Fibroblast of skin of scalp (primary cell): ENCODE measurements at regions not wholly inside any gene's neighbourhood (a gene's known extent, or its start where the extent isn't known, plus 50 kb on each side); places are given as distances from the start of the nearest gene placed in this dataset.

ENCODE experiments used
- DNase-seq: peaks from one replicate; pipeline ENCODE4 v3.0.0-alpha.2; 2013

DNA sequence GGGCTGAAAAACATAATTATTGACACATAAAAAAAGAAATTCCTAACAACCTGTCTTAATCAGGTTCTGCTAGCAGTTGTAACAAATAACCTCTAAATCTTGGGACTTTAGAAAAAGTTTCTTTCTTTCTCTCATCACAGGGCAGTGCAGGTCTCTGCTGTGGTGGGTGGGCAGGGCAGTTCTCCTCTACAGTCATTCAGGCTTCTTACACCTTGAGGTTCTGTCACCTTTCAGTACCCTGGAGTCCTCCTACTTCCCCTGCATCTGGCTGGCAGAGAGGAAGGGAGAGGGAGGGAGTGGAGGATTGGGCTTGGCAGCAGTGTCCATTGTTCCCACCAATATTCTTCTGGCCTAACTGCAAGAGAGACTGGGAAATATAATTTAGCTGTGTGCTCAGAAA, 112.2 kb upstream of the ANKRD55 start:
- no peak for DNase-seq

DNA sequence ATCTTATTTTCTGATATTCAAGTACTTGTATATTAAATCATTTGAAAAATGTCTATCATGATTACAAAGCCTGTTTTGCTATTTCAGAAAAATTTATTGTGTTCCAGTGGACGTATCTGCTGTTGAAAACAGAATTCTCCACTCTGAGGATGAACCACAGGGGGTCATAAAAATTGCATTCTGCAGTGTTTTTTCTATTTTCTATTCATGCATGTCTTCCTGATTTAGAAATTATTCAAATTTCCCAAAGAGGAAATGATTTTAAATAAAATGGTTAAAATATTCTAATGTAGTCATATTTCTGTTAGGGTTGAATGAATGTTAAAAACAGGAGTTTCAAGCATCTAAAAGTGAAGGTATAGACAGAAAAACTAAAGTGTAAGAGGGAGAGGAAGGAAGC, 111.5 kb upstream of the ANKRD55 start:
- DNase-seq: no peak

DNA sequence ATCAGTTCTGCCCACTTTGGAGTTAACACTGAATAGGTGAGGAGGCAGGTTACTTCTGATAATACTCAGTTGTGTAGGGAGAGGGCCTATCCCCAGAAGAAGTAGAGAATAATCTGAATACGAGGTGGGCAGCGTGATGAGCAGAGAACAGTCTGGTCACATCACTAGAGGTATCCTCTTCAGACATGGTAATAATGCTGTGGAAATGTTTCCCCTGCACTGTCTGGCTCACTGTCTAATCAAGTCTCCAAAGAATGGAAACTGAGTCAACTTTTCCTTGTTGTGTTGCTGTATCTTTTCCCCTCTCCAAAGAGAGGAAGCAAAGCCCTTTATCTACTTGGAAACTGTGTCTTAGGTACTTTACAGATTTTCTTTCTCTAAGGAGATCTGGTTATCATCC, 110.9 kb upstream of the ANKRD55 start:
- DNase-seq: no peak

DNA sequence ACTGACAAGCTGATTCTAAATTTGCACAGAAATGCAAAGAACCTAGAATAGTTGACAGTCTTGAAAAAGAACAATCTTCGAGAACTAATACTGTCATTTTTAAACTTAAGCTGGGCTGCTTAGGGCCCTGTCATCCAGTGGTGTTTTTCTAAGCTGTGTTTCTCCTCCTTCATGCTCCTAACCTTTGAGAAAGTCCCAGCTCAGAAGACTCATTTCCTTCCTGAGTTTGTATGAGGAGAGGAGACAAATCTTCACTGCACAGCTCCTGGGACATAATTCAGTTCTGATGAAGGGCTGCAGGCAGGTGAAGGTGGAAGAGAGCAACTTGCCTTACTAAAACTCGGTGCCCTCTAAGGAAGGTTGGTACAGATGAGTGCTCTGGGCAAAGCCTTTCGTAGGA, 109.5 kb upstream of the ANKRD55 start:
- no peak for DNase-seq

DNA sequence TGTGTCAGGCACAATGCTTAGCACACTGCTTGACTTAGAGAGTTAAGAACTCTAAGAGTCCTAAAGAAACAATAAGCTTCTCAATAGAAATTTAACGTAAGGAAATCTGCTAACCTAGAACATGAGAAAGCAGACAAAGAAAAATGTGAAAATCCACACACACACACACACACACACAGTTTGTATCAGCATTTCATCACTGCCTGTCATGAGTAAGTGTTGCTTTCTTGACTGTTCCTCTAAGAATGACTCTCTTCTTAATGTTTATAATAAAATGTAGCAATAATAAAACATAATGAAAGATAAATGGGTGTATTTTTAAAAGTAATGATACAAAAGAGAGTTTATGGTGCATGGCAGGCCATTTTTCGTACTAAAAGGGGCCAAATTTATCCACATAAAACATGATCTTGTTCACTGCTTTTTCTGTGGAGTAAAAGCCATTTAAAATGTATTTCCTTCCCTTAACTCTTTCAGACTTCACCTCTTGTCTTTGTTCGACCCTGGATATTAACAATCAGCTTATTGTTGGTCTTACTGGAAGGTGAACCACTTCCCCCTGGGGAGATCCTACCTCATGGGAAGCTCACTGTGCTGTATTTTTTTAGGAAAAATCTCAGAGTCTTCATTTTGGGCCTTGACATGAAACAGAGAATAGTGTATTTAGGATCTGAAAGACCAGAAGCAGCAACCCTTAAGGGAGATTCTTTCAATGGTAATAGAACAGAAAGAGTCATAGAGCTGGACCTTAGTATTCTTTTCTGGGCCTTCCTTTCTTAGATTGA, 107.3 kb upstream of the ANKRD55 start:
- DNase-seq: no peak

DNA sequence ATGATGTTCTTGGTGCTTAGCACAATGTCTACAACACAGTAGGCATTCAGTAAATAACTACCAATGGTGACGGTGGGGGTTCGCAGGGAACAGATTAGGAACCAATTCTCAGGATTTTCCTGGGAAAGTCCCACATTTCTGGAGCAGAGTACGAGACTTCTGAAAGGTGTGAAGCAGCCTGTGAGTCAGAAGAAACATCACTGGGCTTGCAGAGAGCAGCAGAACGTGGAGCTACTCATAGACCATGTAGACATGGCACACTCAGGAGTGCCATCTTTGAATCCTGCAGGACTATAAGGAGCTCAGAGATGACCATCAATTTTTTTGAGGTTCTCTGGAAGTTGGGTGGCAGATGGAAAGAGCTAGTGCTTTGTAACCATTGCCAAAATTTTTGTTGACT, 106.6 kb upstream of the ANKRD55 start:
- no peak for DNase-seq

DNA sequence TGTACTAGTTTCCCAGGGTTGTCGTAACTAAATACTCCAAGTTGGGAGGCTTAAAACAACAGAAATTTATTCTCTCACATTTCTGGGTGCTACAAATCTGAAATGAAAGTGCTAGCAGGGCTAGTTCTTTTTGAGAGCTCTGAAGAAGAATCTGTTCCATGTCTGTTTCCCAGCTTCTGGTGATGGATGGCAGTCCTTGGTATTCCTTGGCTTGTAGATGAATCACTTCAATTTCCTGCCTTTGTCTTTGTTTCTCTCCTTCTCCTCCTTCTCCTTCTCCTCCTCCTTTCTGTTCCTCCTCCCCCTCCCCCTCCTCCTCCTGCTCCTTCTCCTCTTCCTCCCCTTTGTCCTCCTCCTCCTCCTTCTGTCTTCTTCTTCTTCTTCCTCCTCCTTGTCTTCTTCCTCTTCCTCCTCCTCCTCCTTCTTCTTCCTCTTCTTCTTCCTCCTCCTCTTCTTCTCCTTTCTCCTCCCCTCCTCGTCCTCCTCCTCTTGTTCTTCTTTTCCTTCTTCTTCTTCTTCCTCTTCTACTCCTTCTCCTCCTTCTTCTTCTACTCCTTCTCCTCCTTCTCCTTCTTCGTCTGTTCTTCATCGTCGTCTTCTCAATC, 104.7 kb upstream of the ANKRD55 start:
- no peak for DNase-seq

DNA sequence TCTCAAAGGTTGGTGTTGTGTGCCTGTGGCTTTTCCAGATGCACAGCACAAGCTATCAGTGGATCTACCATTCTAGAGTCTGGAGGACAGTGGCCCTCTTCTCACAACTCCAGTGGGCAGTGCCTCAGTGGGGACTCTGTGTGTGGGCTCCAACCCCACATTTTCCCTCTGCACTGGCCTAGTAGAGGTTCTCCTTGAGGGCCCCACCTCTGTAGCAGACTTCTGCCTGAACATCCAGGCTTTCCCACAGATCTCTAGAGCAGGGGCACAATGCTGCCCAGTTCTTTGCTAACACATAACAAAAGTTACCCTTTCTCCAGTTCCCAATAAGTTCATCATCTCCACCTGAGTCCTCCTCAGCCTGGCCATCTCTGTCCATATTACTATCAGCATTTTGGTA, 102.1 kb upstream of the ANKRD55 start:
- DNase-seq: no peak

DNA sequence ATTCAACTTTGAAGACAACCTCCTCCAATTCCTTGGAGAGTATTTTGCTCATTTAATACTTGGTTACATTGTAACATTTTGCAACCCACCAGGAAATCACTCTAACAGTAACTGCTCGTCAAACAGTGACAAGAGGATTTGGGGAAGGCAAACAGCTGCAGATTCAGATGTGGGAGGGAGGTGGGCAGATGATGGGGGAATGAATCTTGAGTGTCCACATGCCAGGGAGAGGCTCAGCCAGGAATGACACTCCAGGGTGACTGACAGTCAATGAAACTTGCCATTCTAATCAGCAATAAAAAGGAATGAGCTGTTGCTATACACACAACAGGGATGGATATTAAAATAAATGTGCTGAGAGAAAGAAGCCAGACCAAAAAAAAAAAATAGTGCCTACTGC, 97.7 kb upstream of the ANKRD55 start:
- DNase-seq: no peak

DNA sequence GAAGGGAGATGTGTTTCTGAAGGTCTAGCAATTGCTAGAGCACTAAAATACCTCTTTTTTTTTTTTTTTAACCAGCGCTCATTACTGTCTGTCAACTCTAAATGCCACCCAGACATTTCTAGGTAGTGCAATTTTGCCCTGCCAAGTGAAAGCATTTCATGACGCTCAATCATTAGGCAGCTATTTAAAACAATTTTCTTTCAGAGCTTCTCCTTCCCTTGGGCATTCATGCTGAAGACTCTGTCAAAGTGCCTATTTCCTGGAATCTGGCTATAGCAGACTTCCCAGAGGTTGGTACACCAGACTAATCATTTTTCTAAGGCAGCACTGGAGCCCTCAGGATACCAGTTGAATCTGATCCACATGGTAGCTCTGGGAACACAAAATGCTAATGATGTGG, 97.0 kb upstream of the ANKRD55 start:
- DNase-seq: no peak

DNA sequence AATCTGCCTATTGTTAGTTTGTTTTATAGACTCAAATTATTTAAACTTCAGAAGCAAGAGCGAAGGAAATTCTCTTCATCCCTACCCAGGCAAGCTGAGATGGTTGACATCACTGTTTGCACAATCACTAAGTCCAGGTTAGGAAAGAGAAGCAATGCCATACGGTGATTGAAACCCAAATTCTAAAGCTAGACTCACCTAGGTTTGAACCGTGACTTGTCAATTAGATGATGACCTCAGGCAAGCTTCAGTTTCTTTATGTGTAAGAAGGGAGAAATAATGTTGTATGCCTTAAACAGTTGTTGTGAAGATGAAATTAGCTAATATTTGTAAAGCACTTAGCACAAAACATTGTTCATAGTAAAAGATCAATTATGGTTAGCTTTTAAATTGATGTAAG, 96.5 kb upstream of the ANKRD55 start:
- DNase-seq: no peak

DNA sequence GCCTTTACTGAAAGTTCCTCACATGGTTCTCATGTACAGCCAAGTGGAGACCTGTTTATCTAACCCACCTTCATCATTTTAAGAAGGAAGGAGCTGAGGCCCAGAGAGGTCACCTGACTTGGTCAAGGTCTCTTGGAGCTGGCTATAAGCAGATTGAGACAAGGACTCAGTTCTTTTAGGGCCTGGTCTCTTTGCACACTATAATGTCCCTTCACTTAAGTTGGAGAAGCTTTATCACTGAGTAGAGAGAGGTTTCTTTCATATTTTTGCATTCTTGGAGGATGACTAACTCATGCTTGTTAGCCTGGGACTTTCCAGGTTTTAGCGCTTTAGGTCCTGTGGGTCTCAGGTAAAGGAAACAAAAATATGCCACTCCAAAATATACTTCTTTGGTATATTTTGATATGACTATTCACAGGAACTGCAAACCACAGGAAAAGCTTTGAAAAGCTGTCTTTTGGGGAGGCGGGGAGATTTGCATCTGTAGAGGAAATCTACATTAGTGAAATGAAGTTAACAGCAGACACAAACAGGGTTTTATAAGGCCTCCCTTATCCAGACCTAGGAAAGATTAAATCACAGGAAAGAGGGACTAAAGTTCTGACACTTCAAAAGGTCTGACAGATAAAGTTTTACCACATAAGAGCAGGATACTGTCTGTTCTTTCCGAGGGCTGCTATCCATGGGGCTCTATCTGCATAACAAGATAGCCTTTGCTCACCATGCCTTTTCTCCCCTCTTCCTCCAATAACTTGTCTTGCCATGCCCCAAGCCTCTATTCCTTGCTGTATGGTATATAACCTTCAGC, 95.8 kb upstream of the ANKRD55 start:
- no peak for DNase-seq

DNA sequence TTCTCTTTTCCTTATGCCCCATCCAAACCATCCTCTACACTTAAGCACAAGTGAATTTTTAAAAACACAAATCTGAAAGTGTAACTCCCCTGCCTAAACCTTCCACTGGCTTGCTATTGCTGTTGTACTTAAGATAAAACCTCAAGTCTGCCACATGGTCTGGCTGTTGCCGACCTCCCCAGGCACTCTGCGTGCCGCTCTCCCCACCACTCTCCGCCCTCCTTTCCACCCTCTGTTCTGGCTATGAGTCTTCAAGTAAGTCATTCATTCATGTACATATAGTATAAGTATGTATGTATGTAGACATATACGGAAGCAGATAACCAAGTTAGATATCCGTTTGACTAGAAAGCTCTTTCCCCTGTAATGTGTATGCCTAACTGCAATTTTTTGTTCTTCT, 94.7 kb upstream of the ANKRD55 start:
- DNase-seq: no peak

DNA sequence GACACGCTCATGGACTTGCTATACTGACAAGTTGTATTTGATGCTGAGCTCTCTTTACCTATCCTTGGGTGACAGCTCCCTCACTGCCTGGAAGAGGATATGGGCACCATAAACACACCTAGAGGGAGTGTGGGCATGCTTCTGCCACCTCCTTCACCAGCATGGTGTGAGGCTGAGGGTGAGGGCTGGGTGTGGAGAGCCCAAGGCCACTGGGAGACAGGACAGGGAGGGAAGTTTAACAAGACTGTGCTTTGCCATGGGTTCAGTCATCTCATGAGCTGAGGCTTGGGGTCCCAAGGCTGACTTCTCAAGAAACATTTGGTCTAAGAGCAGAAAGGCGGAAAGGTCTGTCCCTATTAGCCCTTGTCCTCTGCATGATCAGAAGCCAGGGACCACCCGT, 93.6 kb upstream of the ANKRD55 start:
- no peak for DNase-seq

DNA sequence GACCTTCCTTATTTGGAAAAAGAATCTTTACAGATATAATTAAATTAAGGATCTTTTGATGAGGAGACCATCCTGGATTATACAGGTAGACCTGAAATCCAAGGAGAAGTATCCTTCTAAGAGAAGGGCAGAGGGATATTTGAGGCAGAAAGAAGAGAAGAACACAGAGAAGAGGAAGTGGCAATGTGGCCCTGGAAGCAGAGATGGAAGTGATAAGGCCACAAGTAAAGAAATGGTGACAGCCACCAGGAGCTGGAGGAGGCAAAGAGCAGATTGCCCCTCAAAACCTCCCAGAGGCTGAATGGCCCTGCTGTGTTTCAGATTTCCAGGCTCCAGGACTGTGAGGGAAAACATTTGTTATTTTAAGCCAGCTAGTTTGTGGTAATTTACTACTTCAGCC, 93.0 kb upstream of the ANKRD55 start:
- no peak for DNase-seq

DNA sequence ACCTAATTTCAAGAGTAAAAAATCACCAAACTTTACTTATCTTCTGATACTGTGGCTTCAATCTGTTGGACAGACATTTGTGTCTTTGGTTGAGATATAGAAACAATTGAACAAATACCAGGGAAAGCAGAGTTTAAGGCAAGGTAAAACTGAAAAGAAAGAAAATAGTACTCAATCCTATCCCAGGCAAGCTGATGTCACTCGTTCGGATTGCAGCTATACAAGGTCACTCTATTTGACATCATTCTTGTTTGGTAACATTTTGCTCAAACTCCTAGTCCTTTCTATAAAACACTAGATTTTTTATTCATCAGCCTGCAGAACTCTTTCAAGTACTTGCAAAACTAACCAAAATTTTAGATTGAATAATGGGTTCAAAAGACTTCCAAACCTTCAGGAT, 91.9 kb upstream of the ANKRD55 start:
- no peak for DNase-seq

DNA sequence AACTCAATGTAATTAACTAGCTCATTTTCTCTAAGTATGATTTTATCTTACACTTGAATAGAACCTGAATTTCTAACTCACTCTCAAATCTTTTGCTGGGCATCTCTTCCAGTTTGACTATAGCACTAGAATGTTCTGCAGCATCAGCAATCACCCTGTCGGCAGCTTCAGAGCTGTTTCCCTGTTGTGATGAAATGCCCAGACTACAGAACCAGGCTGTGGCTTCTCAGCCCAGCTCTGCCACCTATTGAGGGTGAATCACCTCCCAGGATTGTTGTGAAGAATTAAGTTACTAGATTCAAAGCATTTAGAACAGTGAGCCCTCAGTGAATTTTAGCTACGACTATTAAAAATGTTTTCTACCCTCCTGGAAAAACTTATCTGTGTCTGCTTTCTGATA, 90.4 kb upstream of the ANKRD55 start:
- DNase-seq: peak; percentile 74

DNA sequence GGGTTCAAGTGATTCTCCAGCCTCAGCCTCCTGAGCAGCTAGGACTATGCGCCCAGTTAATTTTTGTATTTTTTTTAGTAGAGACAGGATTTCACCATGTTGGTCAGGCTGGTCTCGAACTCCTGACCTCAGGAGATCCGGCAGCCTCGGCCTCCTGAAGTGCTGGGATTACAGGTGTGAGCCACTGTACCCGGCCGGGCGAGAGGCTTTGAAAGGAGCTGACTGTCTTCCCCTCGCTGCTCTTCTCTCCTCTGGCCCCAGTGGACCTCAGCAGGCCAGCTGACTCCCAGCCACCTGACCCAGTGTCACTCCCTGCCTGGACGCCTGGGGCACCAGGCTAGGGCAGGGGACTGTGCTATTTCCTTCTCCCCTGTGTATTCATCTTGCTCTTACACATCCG, 89.5 kb upstream of the ANKRD55 start:
- no peak for DNase-seq

DNA sequence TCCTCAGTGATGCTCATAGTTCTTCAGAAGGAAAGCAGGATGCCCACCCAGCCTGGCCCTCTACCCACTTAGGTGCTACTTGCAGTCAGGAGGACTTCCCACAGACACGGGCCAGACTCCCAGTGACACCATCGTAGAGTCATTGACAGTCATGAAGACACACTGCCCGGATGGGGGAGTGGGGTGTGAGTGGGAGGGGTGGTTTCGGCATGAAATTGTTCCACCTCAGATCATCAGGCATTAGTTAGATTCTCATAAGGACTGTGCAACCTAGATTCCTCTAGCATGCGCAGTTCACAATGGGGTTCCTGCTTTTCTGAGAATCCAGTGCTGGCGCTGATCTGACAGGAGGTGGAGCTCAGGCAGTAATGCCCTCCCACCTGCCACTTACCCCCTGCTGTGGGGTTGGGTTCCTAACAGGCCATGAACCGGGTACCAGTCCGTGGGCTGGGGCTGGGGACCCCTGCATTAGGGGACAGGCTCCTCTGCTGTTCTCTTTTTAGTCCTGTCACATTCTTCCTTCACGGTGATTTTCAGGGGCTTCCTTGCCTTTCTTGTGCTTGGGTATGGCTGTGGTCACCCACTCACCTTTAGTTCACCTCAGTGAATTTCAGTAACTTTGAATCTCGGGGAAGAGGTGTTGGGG, 88.2 kb upstream of the ANKRD55 start:
- no peak for DNase-seq

DNA sequence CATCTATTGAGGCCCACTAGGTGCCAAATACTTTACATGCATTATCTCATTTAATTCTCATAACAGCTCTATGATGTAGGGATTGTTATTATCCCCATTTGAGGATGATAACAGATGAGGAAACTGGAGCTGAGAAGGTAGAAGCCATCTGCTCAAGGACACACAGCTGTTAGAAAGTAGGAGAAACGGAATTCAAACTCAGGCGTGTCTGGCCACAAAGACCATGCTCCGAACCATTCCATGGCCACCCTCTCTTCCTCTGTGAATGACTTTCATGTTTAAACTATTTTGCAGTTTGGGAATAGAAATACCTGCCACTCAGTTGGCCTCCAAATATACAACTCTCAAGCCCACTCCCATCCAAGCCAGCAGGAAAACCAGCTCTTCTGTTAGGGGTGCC, 87.6 kb upstream of the ANKRD55 start:
- no peak for DNase-seq

DNA sequence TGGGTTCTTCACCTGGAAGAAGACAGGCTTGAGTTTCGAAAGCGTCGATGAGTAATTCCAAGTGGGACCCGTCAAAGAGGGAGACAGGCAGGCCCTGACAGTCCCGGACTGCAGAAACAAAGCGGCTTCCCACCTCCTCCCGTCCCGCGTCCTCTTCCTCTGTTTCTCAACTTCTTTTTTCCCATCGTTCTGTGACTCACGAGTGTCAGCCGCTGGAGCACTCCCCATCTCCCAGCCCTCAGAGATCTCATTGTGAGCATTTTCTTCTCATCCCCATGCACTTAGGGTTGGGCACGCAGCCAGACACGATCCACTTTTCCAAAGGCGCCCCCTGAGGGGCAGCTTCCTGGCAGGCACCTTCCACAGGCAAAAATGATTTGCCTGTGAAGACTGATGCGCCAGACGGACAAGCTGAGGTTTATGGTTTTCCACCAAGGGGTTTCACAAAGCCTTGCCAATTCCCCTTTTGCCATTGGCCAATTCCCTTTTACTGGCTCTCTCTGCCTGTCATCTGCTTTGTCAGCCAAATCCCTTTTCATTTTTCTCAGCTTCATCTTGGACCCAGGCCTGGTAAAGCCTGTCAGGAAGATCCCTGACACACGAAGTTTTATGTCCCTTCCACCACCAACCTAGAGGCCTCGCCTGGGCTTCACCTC, 86.5 kb upstream of the ANKRD55 start:
- DNase-seq: peak; percentile 79

DNA sequence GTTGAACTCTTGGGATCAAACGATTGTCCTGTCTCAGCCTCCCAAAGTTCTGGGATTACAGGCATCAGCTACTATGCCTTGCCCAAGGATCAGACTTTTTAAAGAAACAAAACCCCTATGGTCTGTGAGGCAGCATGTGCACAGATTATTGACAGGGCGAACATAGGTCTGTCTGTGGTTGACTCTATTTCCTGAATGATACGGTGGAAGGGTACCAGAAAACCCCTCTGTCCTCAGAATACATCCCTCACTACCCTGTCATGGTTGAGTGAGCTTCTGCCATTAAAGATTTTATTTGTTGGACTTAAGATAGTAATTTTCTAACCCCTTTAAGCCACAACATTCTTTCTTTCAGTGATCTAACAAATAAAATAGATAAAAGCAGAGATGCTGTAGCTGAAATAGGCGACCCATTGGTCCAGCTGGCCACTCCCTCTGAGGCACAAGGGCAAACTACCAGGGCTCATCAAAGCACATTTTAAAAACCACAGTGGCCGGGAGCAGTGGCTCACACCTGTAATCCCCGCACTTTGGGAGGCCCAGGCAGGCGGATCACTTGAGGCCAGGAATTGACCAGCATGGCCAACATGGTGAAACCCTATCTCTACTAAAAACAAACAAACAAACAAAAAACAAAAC, 84.9 kb upstream of the ANKRD55 start:
- DNase-seq: no peak
